K562 (cell line): ENCODE measurements at regions not wholly inside any gene's neighbourhood (a gene's known extent, or its start where the extent isn't known, plus 50 kb on each side); places are given as distances from the start of the nearest gene placed in this dataset.

Source experiments
- CBX3 ChIP-seq, 2 experiments: IDR thresholded peaks; 1 replicate in 1 of 2; 2 replicates in 1 of 2; pipeline ENCODE4 v1.6.1; 2012; ENCODE audit warnings: inconsistent platforms in 2 of 2, low read length in 2 of 2, borderline replicate concordance in 1 of 2, control low read depth in 1 of 2
- ID3 ChIP-seq, 2 experiments: fragments of 250-450 bp in 1 of 2; fragments of 450-650 bp in 1 of 2; sonication (Bioruptor Pico) in 1 of 2; IDR thresholded peaks; 2 replicates each; pipeline versions ENCODE4 v1.6.1 to v1.8.0; 2016 to 2021; ENCODE audit warnings: mild to moderate bottlenecking in 2 of 2, moderate library complexity in 2 of 2, missing compliant biosample characterization in 1 of 2, missing genetic modification characterization in 1 of 2
- NR2F6 ChIP-seq: fragments of 450-650 bp; formaldehyde crosslinking; IDR thresholded peaks from 2 replicates; pipeline ENCODE4 v1.4.0; 2020; ENCODE audit warnings: mild to moderate bottlenecking
- RFX7 ChIP-seq: fragments of 250-450 bp; sonication (Bioruptor Pico); IDR thresholded peaks from 2 replicates; pipeline ENCODE4 v1.5.1; 2021; ENCODE audit warnings: mild to moderate bottlenecking
- ZBTB11 ChIP-seq, 3 experiments: fragments of 200-800 bp in 1 of 3; fragments of 250-450 bp in 1 of 3; fragments of 450-650 bp in 1 of 3; sonication (Bioruptor Pico) in 1 of 3; sonication (Bioruptor generic) in 1 of 3; formaldehyde crosslinking in 1 of 3; IDR thresholded peaks; 2 replicates each; pipeline versions ENCODE4 v1.6.1 to v1.8.0; 2016 to 2022; ENCODE audit warnings: mild to moderate bottlenecking in 2 of 3, missing genetic modification characterization in 2 of 3, missing compliant biosample characterization in 1 of 3, moderate library complexity in 1 of 3
- ZFX ChIP-seq: sonication (generic); formaldehyde crosslinking; IDR thresholded peaks from 2 replicates; pipeline ENCODE4 v1.8.0; 2022; ENCODE audit warnings: mild to moderate bottlenecking, missing genetic modification reagents, moderate library complexity
- ZNF212 ChIP-seq: fragments of 450-650 bp; formaldehyde crosslinking; IDR thresholded peaks from 2 replicates; pipeline ENCODE4 v1.4.0; 2020; ENCODE audit warnings: mild to moderate bottlenecking

- TF ChIP-seq ZNF212 (CRISPR knock-in tag) (no peak), ID3 (CRISPR knock-in tag; IDR thresholded peaks at IDR 0.05) (no peak), ID3 (tag; IDR thresholded peaks at IDR 0.05) (no peak), NR2F6 (CRISPR knock-in tag) (no peak), ZBTB11 (CRISPR knock-in tag; IDR thresholded peaks at IDR 0.05) (no peak), RFX7 (CRISPR knock-in tag) (no peak), CBX3 (IDR thresholded peaks at IDR 0.05; ENCODE audit: borderline replicate concordance in 1 of 2, low read length in 2 of 2) (no peak), ZFX (no peak)
- TF ChIP-seq, all 486 proteins: peak for 2
Measured at GRCh38 chr4:133641191-133641590, 492.1 kb downstream of the PCDH10 start (continued).
